ENCODE measurements at regions not wholly inside any gene's neighbourhood (a gene's known extent, or its start where the extent isn't known, plus 50 kb on each side); places are given as distances from the start of the nearest gene placed in this dataset.
"Not testable (repeated sequence)": the region's sequence is repeated elsewhere in the genome, so short reads cannot be mapped to it uniquely, and the experiment has no call there.

GRCh38 chr4:75284831-75285230 lies 229.4 kb downstream of the RCHY1 start:
- TF ChIP-seq EZH2 (IDR thresholded peaks at IDR 0.05; ENCODE audit: borderline replicate concordance, low read length) (no peak), CTCF (IDR thresholded peaks at IDR 0.05; ENCODE audit: low read length) (no peak)
- H3K36me3 ChIP-seq (ENCODE audit: insufficient read depth, low read length): no peaks in the 10 kb centered on the region

GRCh38 chr4:75280461-75280860 lies 233.7 kb downstream of the RCHY1 start:
- not testable (repeated sequence) for H3F3A ChIP-seq (ENCODE audit: insufficient read depth, low read length); H3K27ac ChIP-seq (ENCODE audit: low read depth, low read length, poor library complexity, severe bottlenecking); H2AFZ ChIP-seq (ENCODE audit: low read length); H3K4me1 ChIP-seq (ENCODE audit: insufficient read depth, low read length, severe bottlenecking); H3K9me2 ChIP-seq (ENCODE audit: low read depth, low read length); H3K4me3 ChIP-seq (ENCODE audit: low read depth, low read length, poor library complexity, severe bottlenecking); H3K9ac ChIP-seq (ENCODE audit: low read length); H3K4me2 ChIP-seq (ENCODE audit: low read length); H3K27me3 ChIP-seq (ENCODE audit: insufficient read depth, low read length); H3K79me2 ChIP-seq (ENCODE audit: insufficient read depth, low read length); H3K9me3 ChIP-seq (ENCODE audit: low read length); H3K36me3 ChIP-seq (ENCODE audit: insufficient read depth, low read length); H4K20me1 ChIP-seq (ENCODE audit: insufficient read depth, low read length)

More at GRCh38 chr4:75284831-75285230, 229.4 kb downstream of the RCHY1 start:
- no peak overlapping the region for H3K4me3 ChIP-seq (ENCODE audit: low read depth, low read length, poor library complexity, severe bottlenecking)
- no peaks in the 10 kb centered on the region for H3K79me2 ChIP-seq (ENCODE audit: insufficient read depth, low read length)
- H3K4me2 ChIP-seq (ENCODE audit: low read length): no peak overlapping the region
- no peaks in the 10 kb centered on the region for H3K9me2 ChIP-seq (ENCODE audit: low read depth, low read length)
- no peaks in the 10 kb centered on the region for H3K27me3 ChIP-seq (ENCODE audit: insufficient read depth, low read length)
- no peaks in the 10 kb centered on the region for H3F3A ChIP-seq (ENCODE audit: insufficient read depth, low read length)
- no peak overlapping the region for H3K27ac ChIP-seq (ENCODE audit: low read depth, low read length, poor library complexity, severe bottlenecking)
- H2AFZ ChIP-seq (ENCODE audit: low read length): no peak overlapping the region
- H4K20me1 ChIP-seq (ENCODE audit: insufficient read depth, low read length): no peaks in the 10 kb centered on the region
- H3K9ac ChIP-seq (ENCODE audit: low read length): no peak overlapping the region
- no peaks in the 10 kb centered on the region for H3K9me3 ChIP-seq (ENCODE audit: low read length)
- H3K4me1 ChIP-seq (ENCODE audit: insufficient read depth, low read length, severe bottlenecking): no peaks in the 10 kb centered on the region

- no peak for TF ChIP-seq EZH2 (IDR thresholded peaks at IDR 0.05; ENCODE audit: borderline replicate concordance, low read length)
- Histone ChIP-seq H3K4me3 (ENCODE audit: low read depth, low read length, poor library complexity, severe bottlenecking) (no peak overlapping the region), H4K20me1 (ENCODE audit: insufficient read depth, low read length) (no peaks in the 10 kb centered on the region), H3K79me2 (ENCODE audit: insufficient read depth, low read length) (no peaks in the 10 kb centered on the region), H3K9me3 (ENCODE audit: low read length) (no peaks in the 10 kb centered on the region), H3K4me2 (ENCODE audit: low read length) (no peak overlapping the region), H3F3A (ENCODE audit: insufficient read depth, low read length) (no peaks in the 10 kb centered on the region), H3K9me2 (ENCODE audit: low read depth, low read length) (no peaks in the 10 kb centered on the region), H3K36me3 (ENCODE audit: insufficient read depth, low read length) (no peaks in the 10 kb centered on the region), H2AFZ (ENCODE audit: low read length) (no peak overlapping the region), H3K27ac (ENCODE audit: low read depth, low read length, poor library complexity, severe bottlenecking) (no peak overlapping the region), H3K9ac (ENCODE audit: low read length) (no peak overlapping the region), H3K4me1 (ENCODE audit: insufficient read depth, low read length, severe bottlenecking) (no peaks in the 10 kb centered on the region), H3K27me3 (ENCODE audit: insufficient read depth, low read length) (no peaks in the 10 kb centered on the region)
These were observed 254.9 kb downstream of the RCHY1 start for GRCh38 chr4:75259306-75259705.

GRCh38 chr4:75255261-75255660 lies 258.9 kb downstream of the RCHY1 start:
- H3K4me1 ChIP-seq (ENCODE audit: insufficient read depth, low read length, severe bottlenecking): peaks cover 11% of the 10 kb centered on the region
- no peaks in the 10 kb centered on the region for H3F3A ChIP-seq (ENCODE audit: insufficient read depth, low read length)
- no peaks in the 10 kb centered on the region for H3K9me3 ChIP-seq (ENCODE audit: low read length)
- no peak overlapping the region for H3K9ac ChIP-seq (ENCODE audit: low read length)
- no peak for TF ChIP-seq CTCF (IDR thresholded peaks at IDR 0.05; ENCODE audit: low read length)
- no peak overlapping the region for H3K4me2 ChIP-seq (ENCODE audit: low read length)
- no peaks in the 10 kb centered on the region for H3K79me2 ChIP-seq (ENCODE audit: insufficient read depth, low read length)
- no peaks in the 10 kb centered on the region for H3K27me3 ChIP-seq (ENCODE audit: insufficient read depth, low read length)
- no peak overlapping the region for H2AFZ ChIP-seq (ENCODE audit: low read length)
- no peaks in the 10 kb centered on the region for H3K9me2 ChIP-seq (ENCODE audit: low read depth, low read length)
- H4K20me1 ChIP-seq (ENCODE audit: insufficient read depth, low read length): no peaks in the 10 kb centered on the region
- H3K4me3 ChIP-seq (ENCODE audit: low read depth, low read length, poor library complexity, severe bottlenecking): no peak overlapping the region
- no peak overlapping the region for H3K27ac ChIP-seq (ENCODE audit: low read depth, low read length, poor library complexity, severe bottlenecking)
- no peaks in the 10 kb centered on the region for H3K36me3 ChIP-seq (ENCODE audit: insufficient read depth, low read length)
